Stimulated activated CD8-positive, alpha-beta memory T cell treated with anti-CD3 and anti-CD28 coated beads, Interleukin-4, amount 100 ng/mL, for 24 hours (primary cell): ENCODE measurements at regions not wholly inside any gene's neighbourhood (a gene's known extent, or its start where the extent isn't known, plus 50 kb on each side); places are given as distances from the start of the nearest gene placed in this dataset.

Source experiments
- DNase-seq: peaks from one replicate; pipeline ENCODE4 v3.0.0-alpha.2; 2020; ENCODE audit warnings: low read depth

- no peak for DNase-seq
Measured at GRCh38 chr6:44679438-44680201, 292.1 kb downstream of the CDC5L start.

GRCh38 chr6:44680202-44680720 is 292.8 kb downstream of the CDC5L start:
- DNase-seq = no peak

GRCh38 chr6:44681761-44682160 is 294.3 kb downstream of the CDC5L start:
- no peak for DNase-seq

GRCh38 chr6:44682280-44682679 is 294.8 kb downstream of the CDC5L start:
- DNase-seq = no peak

- no peak for DNase-seq
Measured at GRCh38 chr6:44682987-44683779, 295.7 kb downstream of the CDC5L start.

GRCh38 chr6:44685213-44685612 is 297.7 kb downstream of the CDC5L start:
- DNase-seq = no peak

GRCh38 chr6:44696099-44696498 is 308.6 kb downstream of the CDC5L start:
- DNase-seq = no peak

- DNase-seq = no peak
Measured at GRCh38 chr6:44696686-44697085, 309.2 kb downstream of the CDC5L start.

GRCh38 chr6:44697327-44697726 is 309.8 kb downstream of the CDC5L start:
- no peak for DNase-seq

GRCh38 chr6:44698602-44699001 is 311.1 kb downstream of the CDC5L start:
- no peak for DNase-seq

GRCh38 chr6:44699082-44699481 is 311.6 kb downstream of the CDC5L start:
- no peak for DNase-seq

- DNase-seq = no peak
Measured at GRCh38 chr6:44699851-44700250, 312.3 kb downstream of the CDC5L start.

- no peak for DNase-seq
Measured at GRCh38 chr6:44700422-44700821, 312.9 kb downstream of the CDC5L start.

- DNase-seq = no peak
Measured at GRCh38 chr6:44701038-44701636, 313.6 kb downstream of the CDC5L start.

GRCh38 chr6:44701637-44702101 is 314.2 kb downstream of the CDC5L start:
- no peak for DNase-seq

GRCh38 chr6:44702292-44702691 is 314.8 kb downstream of the CDC5L start:
- DNase-seq = no peak

GRCh38 chr6:44704240-44705150 is 317.0 kb downstream of the CDC5L start:
- DNase-seq = peak; percentile 24

- DNase-seq = no peak
Measured at GRCh38 chr6:44705596-44705995, 318.1 kb downstream of the CDC5L start.

- DNase-seq = no peak
Measured at GRCh38 chr6:44706011-44706410, 318.5 kb downstream of the CDC5L start.

GRCh38 chr6:44708208-44708607 is 320.7 kb downstream of the CDC5L start:
- DNase-seq = peak; percentile 6

GRCh38 chr6:44712353-44713111 is 325.0 kb downstream of the CDC5L start:
- no peak for DNase-seq
